Superior temporal gyrus (tissue), 1 donor: ENCODE measurements at regions not wholly inside any gene's neighbourhood (a gene's known extent, or its start where the extent isn't known, plus 50 kb on each side); places are given as distances from the start of the nearest gene placed in this dataset.

Experiments
- DNase-seq: peaks from one replicate; pipeline ENCODE4 v3.0.0-alpha.2; 2016; ENCODE audit errors: extremely low spot score

DNA sequence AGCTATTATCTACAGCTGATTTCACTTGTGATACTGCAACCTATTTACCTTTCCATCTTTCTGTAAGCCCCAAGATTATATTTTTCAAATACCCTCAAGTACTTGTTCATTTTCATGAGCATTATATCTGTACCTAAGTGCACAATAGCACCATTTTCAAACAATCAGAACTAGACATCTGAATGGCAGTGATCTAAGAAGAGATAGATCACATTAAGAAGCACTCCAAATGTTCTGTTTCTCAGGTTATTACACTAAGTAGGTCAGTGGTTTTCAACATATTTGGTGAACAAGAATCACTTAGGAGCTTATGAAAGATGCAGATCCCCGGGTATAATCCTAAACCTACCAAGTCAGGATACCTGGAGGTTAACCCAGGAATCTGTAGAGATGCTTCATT is 872.7 kb downstream of the DCDC2C start:
- no peak for DNase-seq

DNA sequence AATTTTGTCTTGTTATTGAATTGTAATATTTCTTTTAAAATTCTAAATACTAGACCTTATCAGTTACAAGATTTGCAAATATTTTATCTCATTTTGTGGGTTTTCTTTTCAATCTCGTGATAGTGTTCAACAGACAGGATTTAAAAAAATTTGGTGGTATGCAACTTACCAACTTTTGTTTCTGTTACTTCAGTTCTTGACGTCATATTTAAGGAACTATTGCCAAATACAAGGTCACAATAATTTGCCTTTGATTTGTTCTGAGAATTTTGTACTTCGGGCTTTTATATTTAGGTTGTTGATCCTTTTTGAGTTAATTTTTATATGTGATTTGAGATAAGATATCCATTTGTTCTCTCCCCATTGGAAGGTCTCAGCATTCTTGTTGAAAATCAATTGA is 876.6 kb downstream of the DCDC2C start:
- DNase-seq: no peak

DNA sequence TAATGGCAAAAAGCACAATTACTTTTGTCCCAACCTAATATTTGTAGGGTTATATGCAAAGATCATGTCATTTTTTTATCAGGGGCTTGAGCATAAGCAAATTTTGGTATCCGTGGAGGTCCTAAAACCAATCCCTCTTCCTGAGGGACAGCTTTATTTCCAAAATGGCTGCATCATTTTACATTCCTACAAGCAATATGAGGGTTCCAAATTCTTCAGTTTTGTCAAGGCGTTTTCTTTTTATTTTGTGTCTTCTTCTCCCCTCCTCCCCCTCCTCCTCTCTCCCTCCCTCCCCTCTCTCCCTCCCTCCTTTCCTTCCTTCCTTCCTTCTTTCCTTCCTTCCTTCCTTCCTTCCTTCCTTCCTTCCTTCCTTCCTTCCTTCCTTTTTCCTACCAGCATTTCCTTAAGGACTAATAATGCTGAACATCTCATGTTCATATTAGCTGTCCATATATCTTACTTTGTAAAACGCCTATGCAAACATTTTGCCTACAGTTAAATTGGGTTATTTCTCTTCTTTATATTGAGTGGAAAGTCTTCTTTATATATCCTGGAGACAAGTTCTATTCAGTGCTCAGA is 881.8 kb downstream of the DCDC2C start:
- no peak for DNase-seq

DNA sequence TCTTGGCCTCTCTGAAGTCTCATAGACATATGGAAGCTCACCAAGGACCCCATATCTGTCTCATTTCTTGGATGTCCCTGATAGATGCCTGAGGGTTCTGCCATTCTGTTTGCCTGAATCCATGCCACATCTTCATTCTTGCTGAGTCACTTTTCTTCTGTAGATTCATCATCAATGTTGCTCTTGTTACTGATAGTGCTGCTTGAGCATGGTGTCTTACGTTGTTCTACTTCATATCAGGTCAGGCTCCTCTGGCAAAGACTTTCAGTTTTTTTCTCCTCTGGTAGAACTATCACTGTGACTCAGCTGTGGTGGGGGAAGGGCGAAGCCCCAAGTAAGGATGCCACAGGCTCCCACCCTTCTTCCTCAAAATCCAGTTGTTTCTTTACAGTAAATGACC is 885.2 kb downstream of the DCDC2C start:
- no peak for DNase-seq

DNA sequence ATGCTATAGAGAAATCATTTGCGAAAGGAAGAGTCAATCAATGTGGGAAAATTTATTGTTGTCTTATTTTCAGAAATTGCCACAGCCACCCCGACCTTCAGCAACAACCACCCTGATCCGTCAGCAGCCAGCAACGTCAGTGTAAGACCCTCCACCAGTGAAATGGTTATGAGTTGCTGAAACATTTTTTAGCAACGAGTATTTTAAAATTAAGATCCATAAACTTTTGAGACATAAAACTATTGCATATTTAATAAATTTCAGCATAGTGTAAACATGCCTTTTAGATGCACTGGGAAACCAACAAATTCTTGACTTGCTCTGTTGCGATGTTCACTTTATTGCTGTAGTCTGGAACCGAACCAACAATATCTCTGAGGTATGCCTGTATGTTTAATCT is 887.9 kb downstream of the DCDC2C start:
- no peak for DNase-seq

DNA sequence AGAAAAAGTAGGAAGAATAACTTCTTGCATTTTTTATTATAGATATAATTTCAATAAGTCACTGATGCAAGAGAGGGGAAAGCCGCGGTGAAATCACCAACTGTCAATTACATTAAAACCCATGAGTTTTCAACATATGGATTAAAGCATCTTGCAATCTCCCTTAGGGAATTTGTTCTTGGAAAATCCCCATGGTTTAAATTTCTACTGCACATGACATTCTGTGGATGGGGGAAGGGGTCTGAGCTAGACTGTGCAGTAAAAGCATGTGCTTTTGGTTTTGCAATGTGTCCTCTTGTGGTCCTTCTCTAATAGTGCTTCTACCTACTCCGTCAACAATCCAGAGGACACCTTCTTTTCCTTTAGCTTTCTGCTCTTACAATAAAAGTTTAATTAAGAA is 894.0 kb downstream of the DCDC2C start:
- no peak for DNase-seq

DNA sequence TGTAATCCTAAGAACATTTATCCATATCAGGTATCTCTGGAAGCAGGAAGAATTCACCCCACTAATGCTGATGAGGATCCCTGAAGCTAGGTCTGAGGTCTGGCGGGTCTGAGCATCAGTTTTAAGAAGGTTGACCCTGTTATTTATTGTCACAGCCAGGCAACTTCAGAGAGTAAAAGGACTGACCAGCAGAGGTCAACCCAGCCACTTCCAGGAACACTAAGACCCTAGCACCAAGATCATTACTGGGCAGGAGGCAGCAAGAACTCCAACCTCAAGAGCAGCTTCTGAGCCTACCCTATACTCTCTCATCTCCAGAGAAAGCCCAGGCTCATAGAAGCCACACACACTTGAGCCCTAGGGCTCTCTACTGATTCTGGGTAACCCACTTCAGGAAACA is 901.4 kb downstream of the DCDC2C start:
- DNase-seq: no peak

DNA sequence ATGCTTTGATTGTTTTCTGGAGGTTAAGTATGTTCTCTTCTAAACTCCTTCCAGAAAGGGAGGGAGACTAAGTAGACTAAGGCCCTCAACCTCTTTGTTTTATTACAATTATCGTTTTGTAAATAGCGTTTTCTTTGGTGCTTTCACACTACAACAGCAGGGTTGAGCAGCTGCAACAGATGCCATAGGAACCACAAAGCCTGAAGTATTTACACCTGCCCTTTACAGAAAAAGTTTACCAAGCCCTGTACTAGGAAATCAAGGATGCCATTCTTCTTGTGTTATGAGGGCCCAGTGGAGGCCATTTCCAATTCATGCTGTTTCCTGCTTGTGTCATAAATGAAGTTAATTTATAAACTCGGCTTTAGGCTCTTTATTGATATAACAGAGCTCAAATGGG is 914.8 kb downstream of the DCDC2C start:
- no peak for DNase-seq

DNA sequence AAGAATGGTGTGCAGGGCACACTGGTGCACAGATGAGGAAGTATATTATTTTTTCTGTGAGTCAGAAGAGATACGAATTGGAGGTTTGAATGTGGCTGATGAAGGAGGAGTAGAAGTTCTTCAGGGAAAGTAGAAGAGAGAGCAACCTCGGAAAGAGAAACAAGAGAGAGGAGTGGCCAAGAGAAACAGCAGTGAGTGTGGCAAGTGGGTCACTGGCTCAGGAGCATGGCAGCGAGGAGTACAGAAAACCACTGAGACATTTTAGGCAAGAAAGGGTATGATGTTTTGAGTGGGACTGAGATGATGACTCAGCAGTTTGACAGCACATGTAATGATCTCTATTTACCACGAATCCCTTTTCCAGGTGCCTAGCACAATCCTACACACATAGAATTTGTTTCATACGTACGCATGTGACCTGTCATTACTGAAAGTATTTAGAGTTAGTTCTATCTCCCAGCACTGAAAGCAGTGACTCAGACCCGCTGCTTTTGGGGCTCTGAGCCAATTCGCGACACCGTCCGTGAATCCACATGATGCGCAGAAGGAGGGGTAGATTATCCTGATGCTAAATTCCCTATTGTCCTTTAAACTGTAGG is 915.4 kb downstream of the DCDC2C start:
- DNase-seq: no peak

DNA sequence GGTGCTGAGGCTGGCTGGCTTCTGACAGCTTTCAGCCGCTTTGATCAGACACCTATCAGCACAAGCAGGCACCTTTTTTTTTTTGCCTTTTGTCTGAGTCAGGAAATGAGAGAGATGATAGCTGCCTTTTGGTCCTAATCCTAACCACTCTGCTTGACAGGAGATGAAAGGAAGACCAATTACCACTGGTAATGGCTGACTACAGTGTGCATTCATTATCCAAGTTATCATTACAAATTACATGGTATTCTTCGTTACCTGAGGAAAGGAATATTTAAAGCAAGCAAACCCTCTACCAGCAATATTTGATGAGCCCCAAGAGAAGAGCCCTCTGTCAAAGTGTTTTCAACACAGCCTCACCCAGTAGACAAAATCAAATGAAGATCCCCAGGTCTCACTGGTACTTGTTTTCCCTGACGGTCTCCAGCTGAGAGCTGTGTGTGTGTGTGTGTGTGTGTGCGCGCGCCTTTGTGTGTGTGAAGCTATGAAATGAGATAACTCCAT is 925.7 kb downstream of the DCDC2C start:
- DNase-seq: no peak

DNA sequence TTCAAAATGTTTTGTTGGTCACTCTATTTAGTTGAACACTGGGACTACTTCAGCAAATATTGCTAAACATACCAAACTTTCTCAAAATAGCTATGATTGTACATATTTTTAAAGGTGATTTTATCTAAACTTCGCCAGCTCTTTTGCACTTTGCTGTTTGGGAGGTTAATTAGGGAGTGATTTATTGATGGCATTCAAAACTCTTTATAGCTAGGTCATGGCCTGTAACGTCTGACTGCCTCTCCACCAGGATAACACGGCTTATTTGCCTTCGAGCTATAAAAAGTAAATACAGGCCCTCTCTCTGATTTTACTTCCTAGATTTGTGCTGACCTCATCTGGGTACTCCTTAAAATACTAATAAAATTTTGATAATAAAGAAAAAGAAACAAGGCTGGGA is 931.9 kb downstream of the DCDC2C start:
- no peak for DNase-seq

DNA sequence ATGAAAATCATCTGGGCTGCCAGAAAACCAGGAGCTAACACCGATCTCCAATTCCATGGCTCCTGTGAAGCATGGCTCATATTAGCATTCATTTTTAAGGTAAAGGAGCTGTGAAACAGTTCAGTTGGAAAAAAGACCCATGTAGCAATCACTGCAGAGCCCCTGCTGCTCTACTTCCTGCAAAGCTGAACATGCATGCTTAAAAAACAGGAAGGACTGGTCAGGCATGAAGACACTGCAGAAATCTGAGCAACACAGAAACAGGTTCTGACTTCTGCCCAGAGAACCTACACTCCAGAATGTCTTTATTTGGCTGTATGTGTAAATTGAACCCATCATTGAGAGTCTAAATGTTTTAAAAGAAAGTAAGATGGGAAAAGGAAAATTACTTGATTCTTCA is 950.6 kb downstream of the DCDC2C start:
- DNase-seq: no peak

DNA sequence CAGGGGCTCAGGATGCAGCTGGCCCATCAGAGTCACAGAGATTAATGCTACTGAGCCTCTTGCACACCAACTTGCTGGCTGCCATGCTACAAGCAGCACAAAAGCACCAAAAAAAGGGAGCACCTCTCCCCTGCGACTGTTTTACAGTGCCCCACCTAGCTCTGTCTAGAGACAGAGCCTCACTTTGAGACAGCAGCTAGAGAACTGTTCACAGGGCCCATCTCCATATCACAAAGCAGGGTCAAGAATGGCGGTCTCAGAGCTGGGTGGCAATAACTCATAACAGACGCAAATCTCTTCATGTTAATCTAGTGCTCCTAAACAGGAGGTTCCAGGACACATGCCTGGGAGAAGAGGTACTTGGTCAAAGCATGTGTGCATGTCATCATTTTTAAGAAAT is 953.0 kb downstream of the DCDC2C start:
- no peak for DNase-seq

DNA sequence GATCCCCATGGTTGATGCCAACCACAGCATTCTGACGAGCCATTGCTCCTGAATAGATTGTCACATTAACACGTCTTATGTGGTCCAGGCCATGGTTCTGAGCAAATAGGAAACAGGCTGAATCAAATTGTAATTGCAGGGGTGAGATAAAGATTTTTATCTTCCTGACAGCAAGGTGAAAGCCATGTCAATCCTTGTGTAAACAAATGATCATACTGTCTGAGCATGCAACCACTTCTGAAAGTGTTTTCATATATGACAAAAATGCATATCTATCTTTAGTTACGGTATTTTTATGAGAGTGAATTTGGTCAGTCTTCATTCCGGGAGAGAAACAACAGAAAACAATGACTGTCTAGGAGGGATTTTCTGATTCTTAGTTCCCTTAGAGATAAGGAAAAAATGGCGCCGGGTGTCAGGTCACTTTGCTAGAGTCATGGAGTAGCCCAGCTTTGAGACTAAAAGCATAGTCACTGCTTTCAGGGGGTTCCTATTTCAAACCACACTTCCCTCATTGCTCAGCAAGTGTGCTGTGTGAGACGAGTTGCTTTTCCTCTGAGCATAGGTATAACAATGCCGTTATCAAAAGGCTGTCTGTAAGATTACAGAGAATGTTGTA is 958.9 kb downstream of the DCDC2C start:
- no peak for DNase-seq

DNA sequence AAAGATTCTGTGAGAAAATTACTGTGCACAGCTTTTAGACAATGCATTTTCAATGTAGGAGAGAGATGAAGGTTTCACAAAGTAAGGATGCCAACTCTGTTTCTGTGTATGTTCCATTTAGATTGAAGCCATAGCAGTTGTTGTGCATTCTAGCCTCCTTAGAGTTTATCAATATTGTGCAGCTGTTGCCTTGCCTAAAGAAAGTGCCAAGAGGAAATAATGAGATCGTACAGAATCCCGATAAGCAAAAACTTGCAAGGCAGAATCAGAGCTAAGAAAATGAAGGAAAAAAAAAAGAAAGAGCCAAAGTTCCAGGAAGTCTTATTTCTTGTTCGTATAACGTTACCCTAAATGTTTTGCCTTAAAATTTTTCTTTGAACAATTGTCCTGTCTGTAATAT is 965.0 kb downstream of the DCDC2C start:
- DNase-seq: no peak

DNA sequence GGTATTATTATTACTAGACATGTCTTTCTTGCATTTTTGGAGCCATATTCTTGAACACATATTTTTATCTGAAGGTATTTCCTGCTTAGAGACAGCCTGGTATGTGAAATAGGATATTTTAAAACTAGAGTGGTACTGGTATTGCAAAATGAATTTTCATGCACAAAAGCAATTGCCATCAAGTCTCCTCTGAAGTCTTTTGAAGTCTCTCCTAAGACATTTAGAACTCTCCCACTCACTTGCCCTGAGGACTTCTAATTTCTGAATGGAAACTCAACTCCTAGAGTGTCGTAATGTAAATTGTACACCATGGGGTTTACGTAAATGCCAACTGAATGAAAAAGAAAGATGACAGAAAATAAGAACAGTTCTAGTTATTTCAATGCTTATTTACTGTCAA is 967.0 kb downstream of the DCDC2C start:
- no peak for DNase-seq

DNA sequence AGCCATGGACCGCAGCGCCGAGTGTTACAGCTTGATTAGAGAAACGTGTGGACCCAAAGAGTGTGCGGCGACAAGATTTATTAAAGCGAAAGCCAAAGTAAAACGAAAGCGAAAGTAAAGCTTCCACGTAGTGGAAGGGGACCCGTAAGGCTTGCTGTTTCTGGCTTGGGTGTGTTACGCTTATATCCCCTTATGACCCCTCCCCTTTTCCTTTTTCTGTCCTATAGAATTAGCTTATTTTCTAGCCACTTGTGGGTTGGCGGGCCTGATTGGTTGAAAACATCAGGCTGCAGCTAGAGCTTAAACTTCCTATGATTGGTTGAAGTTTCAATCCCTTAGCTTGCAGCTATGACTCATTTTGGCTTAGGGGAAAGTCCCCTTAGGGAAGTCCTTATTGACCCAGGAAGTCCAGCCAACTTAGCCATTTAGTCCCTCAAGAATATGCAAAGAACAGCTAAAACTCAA is 969.7 kb downstream of the DCDC2C start:
- no peak for DNase-seq

DNA sequence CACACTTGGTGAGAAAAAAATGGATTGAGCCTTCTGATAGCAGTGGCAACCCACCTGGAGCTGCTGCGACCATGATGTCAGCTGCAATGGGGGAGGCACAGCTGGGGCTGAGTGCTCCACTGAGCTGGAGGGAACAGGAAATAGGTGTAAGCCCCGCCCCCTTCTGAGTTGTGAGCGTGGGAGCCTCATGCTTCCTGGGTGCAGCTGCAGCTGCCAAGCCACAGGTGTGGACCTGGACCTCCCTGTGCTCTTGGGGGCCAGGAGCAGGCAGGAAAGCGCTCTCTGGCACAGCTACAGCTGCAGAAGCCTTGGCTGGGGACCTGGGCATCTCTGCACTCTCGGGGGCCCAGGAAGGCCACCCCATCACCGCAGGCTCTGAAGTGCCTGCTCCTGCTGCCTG is 970.6 kb downstream of the DCDC2C start:
- no peak for DNase-seq

DNA sequence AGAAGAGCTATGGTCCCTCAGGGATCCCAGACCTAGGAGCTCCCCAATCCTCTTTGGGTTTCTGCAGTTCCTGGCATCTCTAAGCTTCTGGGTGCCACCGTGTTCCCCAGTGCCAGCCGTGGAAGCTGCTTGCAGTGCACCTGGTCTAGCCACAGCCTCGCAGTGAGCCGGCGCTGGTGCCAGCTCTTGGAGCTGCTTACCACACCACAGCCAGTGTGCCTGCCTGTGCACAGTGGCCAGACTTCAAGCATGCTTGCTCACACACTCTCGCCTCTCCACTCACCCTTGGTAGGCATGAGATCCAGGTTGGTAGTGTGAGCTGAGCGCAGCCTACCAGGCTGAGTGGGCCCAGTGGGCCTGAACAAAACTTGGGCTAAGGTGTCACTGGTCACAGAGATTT is 971.9 kb downstream of the DCDC2C start:
- DNase-seq: no peak

DNA sequence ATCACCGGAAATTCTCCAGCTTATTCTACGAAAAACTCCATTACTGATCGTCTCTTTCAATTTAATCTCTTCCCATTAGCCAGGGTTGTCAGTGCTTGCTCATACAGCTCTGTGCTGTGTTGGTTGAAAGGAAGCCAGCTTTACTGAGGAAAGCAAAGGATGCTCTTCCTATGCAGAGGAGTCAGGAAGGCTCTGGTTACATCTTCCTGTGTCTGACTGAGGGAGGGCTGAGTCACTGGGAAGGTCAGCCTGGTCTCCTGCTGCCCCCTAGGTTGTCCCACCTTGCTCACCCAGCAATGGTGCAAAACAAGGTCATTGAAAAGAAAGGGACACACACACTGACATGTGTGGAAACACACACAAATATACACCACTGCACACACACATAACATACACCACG is 975.6 kb downstream of the DCDC2C start:
- no peak for DNase-seq

DNA sequence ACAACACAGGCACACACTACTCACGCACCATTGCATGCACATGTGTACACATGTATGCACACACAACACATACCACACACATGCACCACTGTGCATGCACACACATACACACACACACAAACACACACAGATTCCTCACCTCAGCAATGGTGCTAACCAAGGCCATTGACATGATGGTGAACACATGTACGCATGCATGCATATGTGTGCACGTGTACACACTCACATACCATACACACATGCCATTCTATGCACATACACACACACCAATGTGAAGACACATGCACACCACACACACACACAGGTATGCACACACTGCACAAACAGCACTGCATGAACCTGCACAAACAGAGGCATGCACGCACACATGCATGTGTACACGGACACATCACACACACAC is 976.0 kb downstream of the DCDC2C start:
- DNase-seq: no peak

DNA sequence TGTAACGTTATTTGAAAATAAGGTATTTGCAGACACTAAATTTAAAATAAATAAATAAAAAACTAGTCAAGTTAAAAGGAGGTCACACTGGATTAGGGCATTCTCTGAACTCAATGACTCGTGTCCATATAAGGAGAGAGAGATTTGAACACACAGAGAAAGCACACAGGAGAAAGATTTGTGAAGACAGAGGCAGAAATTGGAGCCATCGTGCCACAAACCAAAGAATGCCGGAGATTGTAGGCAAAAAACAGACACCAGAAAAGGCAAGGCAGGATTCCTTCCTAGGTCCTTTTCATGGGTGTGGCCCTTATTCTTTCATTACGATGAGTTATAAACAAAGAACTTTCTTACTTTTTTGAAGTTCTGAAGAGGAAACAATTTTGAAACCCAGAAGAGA is 981.5 kb downstream of the DCDC2C start:
- no peak for DNase-seq

DNA sequence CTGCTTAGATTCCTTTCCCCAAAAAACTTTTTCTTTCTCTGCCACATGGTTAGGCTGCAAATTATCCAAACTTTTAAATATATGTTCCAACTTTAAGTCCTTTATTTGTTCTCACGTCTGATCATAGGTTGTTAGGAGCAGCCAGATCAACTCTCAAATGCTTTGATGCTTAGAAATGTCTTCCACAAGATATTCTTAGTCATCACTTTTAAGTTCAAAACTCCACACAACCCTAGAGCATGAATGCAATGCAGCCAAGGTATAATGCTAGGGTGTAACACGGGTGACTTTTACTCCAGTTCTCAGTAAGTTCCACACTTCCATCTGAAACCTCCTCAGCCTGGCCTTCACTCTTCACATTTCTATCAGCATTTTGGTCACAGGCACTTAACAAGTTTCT is 987.5 kb downstream of the DCDC2C start:
- no peak for DNase-seq

DNA sequence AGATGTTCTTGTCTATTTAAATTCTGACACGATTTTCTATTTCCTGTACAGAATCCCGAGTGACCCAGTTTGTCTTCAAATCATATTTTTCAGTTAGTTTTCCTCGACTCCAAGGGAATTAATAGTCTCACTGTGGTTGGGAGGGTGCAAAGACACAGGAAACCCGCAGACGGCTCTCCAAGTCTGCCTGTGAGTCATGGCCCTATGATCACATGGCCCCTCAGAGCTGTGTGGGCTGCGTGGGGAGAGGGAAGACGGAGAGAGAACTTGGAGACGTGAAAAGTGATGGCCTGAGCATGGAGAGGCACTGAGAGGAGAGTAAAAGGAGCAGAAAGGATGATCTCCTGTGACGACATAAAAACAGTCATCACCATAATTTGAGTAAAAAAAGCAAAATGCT is 989.9 kb downstream of the DCDC2C start:
- peak; percentile 20 for DNase-seq
